K562 (cell line): ENCODE measurements at regions not wholly inside any gene's neighbourhood (a gene's known extent, or its start where the extent isn't known, plus 50 kb on each side); places are given as distances from the start of the nearest gene placed in this dataset.

Source experiments
- ATAC-seq: fragments of 200-7000 bp; cut with Tn5 transposase; 3 replicates; pipeline ENCODE4 v1.9.1; 2020; ENCODE audit warnings: moderate library complexity
- BruUV-seq: library from RNA; stranded (reverse); fragments of 400-500 nt; replicated peaks from 2 replicates; lab custom pipeline; 2021; lab: Mats Ljungman, UMichigan
- CTCF ChIA-PET: fragments of 300-600 bp; formaldehyde crosslinking; extraction: SDS; loops from one replicate; lab custom pipeline; 2021; ENCODE audit warnings: low intra/inter-chr PET ratio; lab: Yijun Ruan, JAX
- POLR2A ChIA-PET: fragments of 300-600, 350-650 bp; sonication (Branson Sonifier 250); formaldehyde crosslinking; extraction: SDS; loops from one replicate; lab custom pipeline; 2021; ENCODE audit warnings: antibody characterized with exemption, inconsistent platforms; lab: Yijun Ruan, JAX
- DNase-seq, 4 experiments: peaks; one replicate each; pipeline versions ENCODE4 v3.0.0 to v3.0.0-alpha.2; 2011 to 2018; ENCODE audit warnings: low spot score in 3 of 4, mixed read lengths in 3 of 4; ENCODE audit errors: extremely low read depth in 1 of 4
- FAIRE-seq: peaks from 2 replicates; lab custom pipeline; 2011; peaks lifted over from hg19 to GRCh38; lab: Jason Lieb, UNC
- H2AFZ ChIP-seq: 2 replicates; pipeline ENCODE4 v1.6.0; 2011; ENCODE audit warnings: low read depth, low read length, control low read depth, inconsistent platforms
- H3K27ac ChIP-seq: fragments of 200-600 bp; 3 replicates; pipeline ENCODE4 v1.8.0; 2011; ENCODE audit warnings: low read depth, mild to moderate bottlenecking, control low read depth, inconsistent platforms, low read length, moderate library complexity, mixed read lengths; ENCODE audit errors: extremely low read depth
- H3K27me3 ChIP-seq, 2 experiments: fragments of 300-600 bp in 1 of 2; 2 replicates in 1 of 2; 3 replicates in 1 of 2; pipeline versions ENCODE4 v1.6.0 to v1.8.0; 2011; ENCODE audit warnings: inconsistent platforms in 2 of 2, low read length in 2 of 2, mild to moderate bottlenecking in 1 of 2, mixed read lengths in 1 of 2, moderate library complexity in 1 of 2; ENCODE audit not compliant: control insufficient read depth in 2 of 2, insufficient read depth in 2 of 2
- H3K36me3 ChIP-seq: fragments of 300-600 bp; 3 replicates; pipeline ENCODE4 v1.8.0; 2011; ENCODE audit warnings: mild to moderate bottlenecking, low read length, inconsistent platforms; ENCODE audit not compliant: control insufficient read depth, insufficient read depth
- H3K4me1 ChIP-seq, 2 experiments: fragments of 200-600 bp in 1 of 2; replicated peaks in 1 of 2; 2 replicates in 1 of 2; 3 replicates in 1 of 2; pipeline versions ENCODE4 v1.5.1 to v1.8.0; 2011; ENCODE audit warnings: inconsistent platforms in 2 of 2, low read length in 2 of 2, mild to moderate bottlenecking in 1 of 2, mixed read lengths in 1 of 2, moderate library complexity in 1 of 2; ENCODE audit not compliant: control insufficient read depth in 2 of 2, insufficient read depth in 2 of 2
- H3K4me2 ChIP-seq: 2 replicates; pipeline ENCODE4 v1.6.1; 2011; ENCODE audit warnings: low read length, control low read depth, inconsistent platforms, mixed read lengths; ENCODE audit not compliant: insufficient read depth
- H3K4me3 ChIP-seq: fragments of 200-600 bp; sonication (generic), shearing (Covaris generic); 2 replicates; pipeline ENCODE4 v1.5.1; 2016; ENCODE audit warnings: control low read depth, inconsistent platforms
- H3K79me2 ChIP-seq: fragments of 200-600 bp; 3 replicates; pipeline ENCODE4 v1.8.0; 2011; ENCODE audit warnings: low read length, inconsistent platforms; ENCODE audit not compliant: control insufficient read depth, insufficient read depth
- H3K9ac ChIP-seq, 2 experiments: 2 replicates each; pipeline versions ENCODE4 v1.6.0 to v1.6.1; 2011; ENCODE audit warnings: low read depth in 2 of 2, low read length in 2 of 2, control low read depth in 1 of 2, inconsistent platforms in 1 of 2, mild to moderate bottlenecking in 1 of 2, mixed read lengths in 1 of 2; ENCODE audit not compliant: insufficient read depth in 1 of 2
- H3K9me1 ChIP-seq: one replicate; pipeline ENCODE4 v1.6.0; 2011; ENCODE audit warnings: inconsistent platforms, mild to moderate bottlenecking, low read length, moderate library complexity; ENCODE audit not compliant: control insufficient read depth, insufficient read depth
- H3K9me3 ChIP-seq: replicated peaks from 2 replicates; pipeline ENCODE4 v1.5.1; 2011; ENCODE audit warnings: low read depth, low read length, inconsistent platforms; ENCODE audit not compliant: control insufficient read depth, insufficient read depth
- H4K20me1 ChIP-seq: replicated peaks from 2 replicates; pipeline ENCODE4 v1.6.1; 2011; ENCODE audit warnings: low read length, inconsistent platforms, mixed read lengths; ENCODE audit not compliant: control insufficient read depth, insufficient read depth
- ELK1 ChIP-seq: sonication (generic); formaldehyde crosslinking; IDR thresholded peaks from 2 replicates; pipeline ENCODE4 v1.8.1; 2022; ENCODE audit warnings: missing genetic modification reagents
- GABPB1 ChIP-seq: sonication (generic); formaldehyde crosslinking; IDR thresholded peaks from 2 replicates; pipeline ENCODE4 v1.8.0; 2022; ENCODE audit warnings: mild to moderate bottlenecking, missing genetic modification reagents
- ILF3 ChIP-seq: fragments of 450-650 bp; IDR thresholded peaks from 2 replicates; pipeline ENCODE4 v1.6.1; 2018; ENCODE audit warnings: antibody characterized with exemption, mild to moderate bottlenecking, moderate library complexity, borderline replicate concordance
- NRF1 ChIP-seq, 2 experiments: fragments of 450-650 bp; IDR thresholded peaks in 1 of 2; conservative IDR thresholded peaks in 1 of 2; 2 replicates each; pipeline ENCODE4 v1.6.1; 2014; ENCODE audit warnings: mild to moderate bottlenecking in 2 of 2
- SMARCE1 ChIP-seq: fragments of 450-650 bp; IDR thresholded peaks from 2 replicates; pipeline ENCODE4 v1.7.1; 2016; ENCODE audit warnings: mild to moderate bottlenecking
- TRIM25 ChIP-seq: fragments of 450-650 bp; IDR thresholded peaks from 2 replicates; pipeline ENCODE4 v1.7.0; 2016; ENCODE audit warnings: borderline replicate concordance
- ZNF583 ChIP-seq: fragments of 250-450 bp; sonication (Bioruptor Pico); IDR thresholded peaks from 2 replicates; pipeline ENCODE4 v1.4.0; 2020
- ZNF584 ChIP-seq: fragments of 200-800 bp; sonication (Bioruptor generic); IDR thresholded peaks from 2 replicates; pipeline ENCODE4 v1.6.1; 2016; ENCODE audit warnings: low read depth, mild to moderate bottlenecking, missing genetic modification characterization, missing compliant biosample characterization
- WGBS: fragments of 100-300 bp; shearing (Covaris generic); methylation state at CpG from one replicate; pipeline ENCODE4 v1.1.6; 2016; ENCODE audit warnings: low coverage, mixed read lengths; ENCODE audit not compliant: insufficient coverage; ENCODE audit errors: missing lambda C conversion rate; 5-methylcytosine and 5-hydroxymethylcytosine counted together
- in situ Hi-C: fragments of 300-500 bp; cut with MboI; formaldehyde crosslinking; loops from 4 replicates; pipeline ENCODE4 v1.15.0; 2018; ENCODE audit warnings: inconsistent platforms, mixed read lengths
- intact Hi-C: fragments of 100-400 bp; cut with micrococcal nuclease; formaldehyde crosslinking; loops from 2 replicates; pipeline ENCODE4 v1.14.2; 2022
- TF ChIP-seq, protein P1 (sequence below): fragments of 450-650 bp; IDR thresholded peaks from 2 replicates; pipeline ENCODE4 v1.7.1; 2018; ENCODE audit warnings: mild to moderate bottlenecking, low read depth; ENCODE audit not compliant: partially characterized antibody

DNA sequence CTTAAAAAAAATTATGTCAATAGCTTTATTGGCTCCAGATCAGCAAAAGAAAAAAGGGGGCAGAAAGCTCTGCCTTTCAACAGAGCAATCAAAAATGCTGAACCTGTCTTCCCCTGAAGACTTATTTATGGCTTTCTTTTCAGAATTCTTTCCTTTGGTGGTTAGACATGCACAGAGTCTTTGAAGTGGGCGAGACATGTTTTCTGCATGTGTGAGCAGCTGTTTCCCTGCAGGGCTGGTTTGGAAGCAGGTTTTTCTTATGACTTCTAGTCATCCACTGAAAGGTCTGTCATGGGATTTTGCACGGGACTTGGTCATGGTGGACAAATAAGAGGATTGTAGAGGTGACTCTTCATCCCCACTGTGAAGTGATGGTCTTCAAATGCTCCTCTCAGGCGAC is 160.3 kb downstream of the VAPA start:
- Histone ChIP-seq H3K79me2 (no peaks in the 10 kb centered on the region), H2AFZ (no peak overlapping the region), H3K4me3 (no peak overlapping the region), H4K20me1 (no peaks in the 10 kb centered on the region), H3K27me3 (peaks cover 22 to 50% of the 10 kb centered on the region in 2 experiments), H3K4me2 (no peak overlapping the region), H3K9me3 (no peaks in the 10 kb centered on the region), H3K9me1 (no peaks in the 10 kb centered on the region), H3K9ac (no peak overlapping the region), H3K27ac (no peak overlapping the region), H3K36me3 (no peaks in the 10 kb centered on the region), H3K4me1 (no peaks in the 10 kb centered on the region)
- ATAC-seq, result no peak
- WGBS, result 1% methylated on average over 3 of the region's 3 CpGs
- DNase-seq, result no peak
- intact Hi-C loops, result no loop called here
- FAIRE-seq, result no peak
- TF ChIP-seq ZNF583 (CRISPR knock-in tag) (no peak), NRF1 (conservative IDR thresholded peaks at IDR 0.05 in 1 of 2, IDR thresholded peaks at IDR 0.05 in 1 of 2) (no peak)
- TF ChIP-seq, protein P1, sequence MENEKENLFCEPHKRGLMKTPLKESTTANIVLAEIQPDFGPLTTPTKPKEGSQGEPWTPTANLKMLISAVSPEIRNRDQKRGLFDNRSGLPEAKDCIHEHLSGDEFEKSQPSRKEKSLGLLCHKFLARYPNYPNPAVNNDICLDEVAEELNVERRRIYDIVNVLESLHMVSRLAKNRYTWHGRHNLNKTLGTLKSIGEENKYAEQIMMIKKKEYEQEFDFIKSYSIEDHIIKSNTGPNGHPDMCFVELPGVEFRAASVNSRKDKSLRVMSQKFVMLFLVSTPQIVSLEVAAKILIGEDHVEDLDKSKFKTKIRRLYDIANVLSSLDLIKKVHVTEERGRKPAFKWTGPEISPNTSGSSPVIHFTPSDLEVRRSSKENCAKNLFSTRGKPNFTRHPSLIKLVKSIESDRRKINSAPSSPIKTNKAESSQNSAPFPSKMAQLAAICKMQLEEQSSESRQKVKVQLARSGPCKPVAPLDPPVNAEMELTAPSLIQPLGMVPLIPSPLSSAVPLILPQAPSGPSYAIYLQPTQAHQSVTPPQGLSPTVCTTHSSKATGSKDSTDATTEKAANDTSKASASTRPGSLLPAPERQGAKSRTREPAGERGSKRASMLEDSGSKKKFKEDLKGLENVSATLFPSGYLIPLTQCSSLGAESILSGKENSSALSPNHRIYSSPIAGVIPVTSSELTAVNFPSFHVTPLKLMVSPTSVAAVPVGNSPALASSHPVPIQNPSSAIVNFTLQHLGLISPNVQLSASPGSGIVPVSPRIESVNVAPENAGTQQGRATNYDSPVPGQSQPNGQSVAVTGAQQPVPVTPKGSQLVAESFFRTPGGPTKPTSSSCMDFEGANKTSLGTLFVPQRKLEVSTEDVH, result no peak
- in situ Hi-C loops, result no loop called here
- no TSS peak for BruUV-seq
- CTCF ChIA-PET, result no interaction called here
- POLR2A ChIA-PET, result no interaction called here

DNA sequence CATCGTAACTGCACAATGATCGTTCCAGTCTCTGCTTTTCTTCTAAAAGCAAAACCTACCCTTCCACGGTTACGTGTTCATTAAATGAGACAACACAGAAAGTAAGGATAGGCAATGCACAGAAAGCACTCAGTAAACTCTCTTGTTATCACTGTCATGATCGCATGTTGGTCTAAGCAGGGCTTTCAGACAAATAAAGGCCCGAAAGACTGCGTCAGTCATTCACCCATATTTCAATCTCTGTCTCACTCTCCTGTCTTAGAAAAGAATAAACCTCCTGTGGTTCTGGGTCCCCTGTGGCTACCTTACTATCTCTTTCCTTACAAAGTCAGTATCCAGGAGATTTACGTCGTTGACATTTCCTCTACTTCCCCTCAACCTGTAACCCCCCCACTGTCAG is 160.9 kb downstream of the VAPA start:
- intact Hi-C loops, result no loop called here
- H3K27ac ChIP-seq, result no peak overlapping the region
- ATAC-seq (no peak), DNase-seq (no peak), FAIRE-seq (peak; percentile 11)
- H3K27me3 ChIP-seq, result peaks cover 17 to 44% of the 10 kb centered on the region in 2 experiments; a peak in 4 of 5 replicates
- H3K36me3 ChIP-seq, result no peaks in the 10 kb centered on the region
- no peak overlapping the region for H3K4me2 ChIP-seq
- H3K4me1 ChIP-seq, result no peaks in the 10 kb centered on the region
- no peak overlapping the region for H2AFZ ChIP-seq
- H3K79me2 ChIP-seq, result no peaks in the 10 kb centered on the region
- BruUV-seq, result no TSS peak
- ChIA-PET CTCF (no interaction called here), POLR2A (no interaction called here)
- in situ Hi-C loops, result no loop called here
- no peaks in the 10 kb centered on the region for H3K9me1 ChIP-seq
- no peak overlapping the region for H3K4me3 ChIP-seq
- no peaks in the 10 kb centered on the region for H4K20me1 ChIP-seq
- 3% methylated on average over 9 of the region's 9 CpGs for WGBS
- no peak overlapping the region for H3K9ac ChIP-seq
- H3K9me3 ChIP-seq, result no peaks in the 10 kb centered on the region
- TF ChIP-seq TRIM25 (no peak), ELK1 (CRISPR knock-in tag) (no peak), ILF3 (no peak), SMARCE1 (no peak), GABPB1 (CRISPR knock-in tag) (no peak), ZNF584 (CRISPR knock-in tag) (no peak)
